HK-2 (cell line): ENCODE measurements at regions not wholly inside any gene's neighbourhood (a gene's known extent, or its start where the extent isn't known, plus 50 kb on each side); places are given as distances from the start of the nearest gene placed in this dataset.

Source experiments
- DNase-seq: peaks from one replicate; pipeline ENCODE4 v3.0.0-alpha.2; 2018; ENCODE audit not compliant: unreplicated experiment

DNA sequence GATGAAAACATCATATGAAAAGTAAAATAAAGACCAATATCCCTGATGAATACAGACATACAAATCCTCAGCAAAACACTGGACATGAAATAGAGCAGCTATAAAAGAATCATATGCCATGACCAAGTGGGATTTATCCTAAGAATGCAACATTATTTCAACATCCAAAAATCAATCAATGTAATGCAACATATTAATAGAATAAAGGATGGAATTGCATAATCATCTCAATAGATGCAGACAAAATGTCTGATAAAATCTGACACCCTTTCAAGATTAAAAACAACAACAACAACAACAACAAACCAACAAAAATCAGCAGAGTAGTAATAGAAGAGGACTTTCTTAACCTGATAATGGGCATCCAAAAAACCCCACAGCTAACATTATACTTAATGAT, 63.8 kb upstream of the IL1R1 start:
- no peak for DNase-seq

- no peak for DNase-seq
These were observed 61.9 kb upstream of the IL1R1 start for GRCh38 chr2:102080451-102081242.

DNA sequence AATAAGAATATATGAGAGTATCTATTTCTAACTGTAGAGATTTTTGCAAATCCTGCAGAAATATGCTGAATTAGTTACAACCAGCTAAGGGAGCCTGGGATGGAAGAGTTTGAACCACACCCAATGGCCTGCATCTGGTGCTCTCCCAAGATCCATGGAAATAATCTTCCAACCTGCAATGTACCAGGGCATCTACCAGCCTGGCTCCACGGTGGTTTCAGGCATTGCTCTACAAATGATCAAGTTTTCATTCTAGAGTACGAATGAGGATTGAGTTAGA, 61.4 kb upstream of the IL1R1 start:
- no peak for DNase-seq

- DNase-seq: no peak
These were observed 60.9 kb upstream of the IL1R1 start for GRCh38 chr2:102081606-102082005.

GRCh38 chr2:102082571-102083392, 59.8 kb upstream of the IL1R1 start:
- DNase-seq: peak; percentile 44

GRCh38 chr2:102083393-102083703, 59.2 kb upstream of the IL1R1 start:
- no peak for DNase-seq

DNA sequence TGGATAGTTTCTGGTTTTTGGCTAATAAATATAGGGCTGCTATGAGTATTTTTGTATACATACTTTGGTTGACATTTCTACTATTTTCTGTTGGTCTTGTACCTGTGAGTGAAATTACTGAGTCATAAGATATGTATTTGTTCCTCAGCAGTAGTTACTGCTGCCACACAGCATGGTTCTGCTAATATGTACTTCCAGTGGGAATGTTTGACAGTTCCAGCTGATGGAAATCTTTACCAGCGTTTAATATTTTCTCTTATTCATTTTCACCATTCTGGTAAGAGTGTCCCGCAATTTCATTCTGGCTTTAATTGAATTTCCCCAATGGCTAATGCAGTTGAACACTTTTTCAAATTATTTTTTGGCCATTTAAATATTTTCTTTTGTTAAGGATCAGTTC, 57.9 kb upstream of the IL1R1 start:
- no peak for DNase-seq

DNA sequence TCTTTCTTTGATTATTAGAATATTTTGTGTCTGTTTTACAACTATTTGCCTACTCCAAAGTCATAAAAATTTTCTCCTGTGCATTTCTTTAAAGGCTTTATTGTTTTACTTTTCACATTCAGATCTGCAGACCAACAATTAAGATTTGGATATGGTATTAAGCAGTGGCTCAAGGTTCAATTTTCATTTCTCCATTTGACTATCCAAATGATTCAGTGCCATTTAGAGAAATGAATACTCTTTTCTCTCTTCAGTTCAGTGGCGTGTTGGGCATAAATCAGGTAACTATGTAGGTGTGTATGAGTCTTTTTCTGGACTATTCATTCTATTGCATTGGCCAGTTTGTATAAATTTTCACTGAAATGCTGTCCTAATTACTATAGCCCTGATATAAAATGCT, 57.3 kb upstream of the IL1R1 start:
- DNase-seq: no peak

DNA sequence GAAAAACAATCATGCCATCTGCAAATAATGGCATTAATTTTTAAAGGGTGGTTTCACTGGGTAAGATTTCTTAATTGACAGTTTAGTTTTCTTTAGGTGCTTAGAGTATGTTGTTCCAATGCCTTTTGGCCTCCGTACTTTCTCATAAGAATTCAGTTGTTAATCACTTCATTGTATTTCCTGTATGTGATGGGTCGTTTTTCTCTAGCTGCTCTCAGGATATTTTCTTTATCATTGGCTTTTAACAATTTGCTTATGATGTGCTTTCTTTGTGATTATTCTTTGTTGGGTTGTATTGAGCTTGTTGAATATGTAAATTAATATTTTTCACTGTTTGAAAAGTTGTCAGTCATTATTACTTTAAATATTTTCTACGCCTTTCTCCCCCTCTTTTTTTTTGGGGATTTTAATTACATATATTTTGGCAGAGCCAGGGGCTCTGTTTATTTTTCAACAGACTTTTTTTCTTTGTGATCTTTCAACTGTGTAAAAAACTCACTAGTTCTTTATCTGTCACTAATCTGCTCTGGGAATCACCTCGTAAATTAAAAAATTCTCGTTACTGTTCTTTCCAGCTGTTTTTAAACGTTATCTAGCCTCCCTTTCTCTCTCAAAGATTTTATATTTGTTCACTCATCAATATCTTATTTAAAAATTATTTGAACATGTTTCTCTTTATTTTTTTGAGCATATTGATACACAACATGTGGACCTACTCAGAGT, 56.2 kb upstream of the IL1R1 start:
- no peak for DNase-seq

GRCh38 chr2:102091121-102091520, 51.4 kb upstream of the IL1R1 start:
- no peak for DNase-seq

GRCh38 chr2:102091908-102092307, 50.6 kb upstream of the IL1R1 start:
- no peak for DNase-seq

- DNase-seq: no peak
These were observed 50.0 kb upstream of the IL1R1 start for GRCh38 chr2:102092535-102092934.
